Transverse colon (tissue), 4 donors: ENCODE measurements at regions not wholly inside any gene's neighbourhood (a gene's known extent, or its start where the extent isn't known, plus 50 kb on each side); places are given as distances from the start of the nearest gene placed in this dataset.

ENCODE experiments used
- DNase-seq: peaks from one replicate; pipeline ENCODE4 v3.0.0-alpha.2; 2019
- H3K27ac ChIP-seq, 4 donors: fragments of 200-600 bp; sonication (generic); 2 replicates each; pipeline ENCODE4 v1.5.1; 2016 to 2018; ENCODE audit warnings: inconsistent platforms in 4 of 4
- H3K27me3 ChIP-seq: fragments of 200-600 bp; sonication (generic); 2 replicates; pipeline ENCODE4 v1.5.1; 2017; ENCODE audit warnings: inconsistent platforms
- H3K36me3 ChIP-seq, 4 donors: fragments of 200-600 bp; sonication (generic); 2 replicates each; pipeline ENCODE4 v1.5.1; 2017 to 2019; ENCODE audit warnings: inconsistent platforms in 4 of 4
- H3K4me1 ChIP-seq, 4 donors: fragments of 200-600 bp; sonication (generic); 2 replicates each; pipeline ENCODE4 v1.5.1; 2017 to 2020; ENCODE audit warnings: inconsistent platforms in 4 of 4
- H3K4me3 ChIP-seq, 4 donors: fragments of 200-600 bp; sonication (generic); 1 replicate in 1 of 4; 2 replicates in 3 of 4; pipeline versions ENCODE4 v1.5.1 to v1.6.1; 2017 to 2019; ENCODE audit warnings: inconsistent platforms in 4 of 4
- H3K9me3 ChIP-seq, 2 donors: fragments of 200-600 bp; sonication (generic); 2 replicates each; pipeline ENCODE4 v1.5.1; 2017 to 2019; ENCODE audit warnings: inconsistent platforms in 2 of 2
- EP300 ChIP-seq: sonication (generic); formaldehyde crosslinking; IDR thresholded peaks from one replicate; pipeline ENCODE4 v1.6.1; 2017; ENCODE audit warnings: antibody characterized with exemption, low read depth
- POLR2A ChIP-seq: fragments of 450-650 bp; IDR thresholded peaks from one replicate; pipeline ENCODE4 v1.6.1; 2016; ENCODE audit warnings: antibody characterized with exemption, mild to moderate bottlenecking, moderate library complexity
- POLR2AphosphoS5 ChIP-seq, 3 donors: sonication (generic); formaldehyde crosslinking; IDR thresholded peaks; one replicate each; pipeline ENCODE4 v1.6.1; 2016; ENCODE audit warnings: antibody characterized with exemption in 3 of 3
- whole genome bisulfite sequencing, 2 donors: methylation state at CpG; one replicate each; pipeline ENCODE4 v1.1.5; 2018; ENCODE audit warnings: low coverage in 1 of 2; 5-methylcytosine and 5-hydroxymethylcytosine counted together
- in situ Hi-C, 4 donors: fragments of 200-750 bp; cut with MboI; loops; one replicate each; pipeline versions ENCODE4 v1.15.0 to v1.15.1; 2017; ENCODE audit warnings: low sequenced_read_pairs in 3 of 4, low pct_ligation_motif_present in 1 of 4, low pct_unique_long_range_greater_than_20kb in 1 of 4
- intact Hi-C: fragments of 100-400 bp; cut with DNase I; formaldehyde crosslinking; loops from one replicate; pipeline ENCODE4 v1.15.1; 2023; ENCODE audit warnings: low total_unique reads
- TF ChIP-seq, protein P1 (sequence below), 5 experiments: fragments of 200-600 bp in 3 of 5; fragments of 450-650 bp in 2 of 5; sonication (generic) in 3 of 5; IDR thresholded peaks; 1 replicate in 2 of 5; 2 replicates in 3 of 5; pipeline ENCODE4 v1.5.1; 2016 to 2017; ENCODE audit warnings: antibody characterized with exemption in 5 of 5, inconsistent platforms in 3 of 5, mild to moderate bottlenecking in 2 of 5, moderate library complexity in 1 of 5

DNA sequence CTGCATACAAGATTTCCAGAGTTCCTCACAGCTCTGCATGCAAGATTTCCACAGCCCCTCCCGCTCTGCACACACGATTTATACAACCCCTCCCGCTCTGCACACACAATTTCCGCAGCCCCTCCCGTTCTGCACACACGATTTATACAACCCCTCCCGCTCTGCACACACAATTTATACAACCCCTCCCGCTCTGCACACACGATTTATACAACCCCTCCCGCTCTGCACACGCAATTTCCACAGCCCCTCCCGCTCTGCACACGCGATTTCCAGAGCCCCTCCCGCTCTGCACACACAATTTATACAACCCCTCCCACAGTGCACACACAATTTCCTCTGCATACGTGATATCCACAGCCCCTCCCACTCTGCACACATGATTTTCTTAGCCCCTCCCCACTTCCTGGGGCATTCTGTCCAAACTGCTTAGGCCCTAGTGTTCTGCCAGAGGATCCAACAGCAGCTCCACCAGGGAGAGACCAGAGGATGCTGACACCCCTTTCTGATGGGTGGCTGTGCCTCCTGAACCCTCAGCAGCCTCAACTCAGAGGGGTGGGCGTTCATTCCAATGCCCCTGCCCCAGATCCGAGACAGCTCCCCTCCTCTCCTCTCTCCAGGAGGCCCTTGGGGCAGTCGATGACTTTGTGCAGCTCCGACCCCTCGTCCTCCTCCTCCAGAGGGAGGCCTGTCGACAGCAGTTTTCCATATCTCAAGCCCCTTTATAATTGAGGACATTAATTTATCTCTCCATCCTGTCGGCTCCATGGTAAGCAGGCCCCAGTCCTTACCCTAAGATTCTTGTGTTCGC lies 671.7 kb downstream of the BRD1 start:
- Histone ChIP-seq H3K27ac (no peak overlapping the region), H3K9me3 (no peaks in the 10 kb centered on the region), H3K4me1 (no peaks in the 10 kb centered on the region), H3K36me3 (no peaks in the 10 kb centered on the region), H3K4me3 (no peak overlapping the region), H3K27me3 (peaks cover 16% of the 10 kb centered on the region)
- in situ Hi-C loops (no loop called here), intact Hi-C loops (no loop called here)
- DNase-seq: no peak
- TF ChIP-seq POLR2AphosphoS5 (IDR thresholded peaks at IDR 0.05): no peak
- no peak for TF ChIP-seq POLR2A
- no peak for TF ChIP-seq EP300
- TF ChIP-seq, protein P1, sequence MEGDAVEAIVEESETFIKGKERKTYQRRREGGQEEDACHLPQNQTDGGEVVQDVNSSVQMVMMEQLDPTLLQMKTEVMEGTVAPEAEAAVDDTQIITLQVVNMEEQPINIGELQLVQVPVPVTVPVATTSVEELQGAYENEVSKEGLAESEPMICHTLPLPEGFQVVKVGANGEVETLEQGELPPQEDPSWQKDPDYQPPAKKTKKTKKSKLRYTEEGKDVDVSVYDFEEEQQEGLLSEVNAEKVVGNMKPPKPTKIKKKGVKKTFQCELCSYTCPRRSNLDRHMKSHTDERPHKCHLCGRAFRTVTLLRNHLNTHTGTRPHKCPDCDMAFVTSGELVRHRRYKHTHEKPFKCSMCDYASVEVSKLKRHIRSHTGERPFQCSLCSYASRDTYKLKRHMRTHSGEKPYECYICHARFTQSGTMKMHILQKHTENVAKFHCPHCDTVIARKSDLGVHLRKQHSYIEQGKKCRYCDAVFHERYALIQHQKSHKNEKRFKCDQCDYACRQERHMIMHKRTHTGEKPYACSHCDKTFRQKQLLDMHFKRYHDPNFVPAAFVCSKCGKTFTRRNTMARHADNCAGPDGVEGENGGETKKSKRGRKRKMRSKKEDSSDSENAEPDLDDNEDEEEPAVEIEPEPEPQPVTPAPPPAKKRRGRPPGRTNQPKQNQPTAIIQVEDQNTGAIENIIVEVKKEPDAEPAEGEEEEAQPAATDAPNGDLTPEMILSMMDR (IDR thresholded peaks at IDR 0.05): no peak
- 39 to 59% methylated on average over 17 to 24 of the region's 24 CpGs for WGBS, 2 donors

DNA sequence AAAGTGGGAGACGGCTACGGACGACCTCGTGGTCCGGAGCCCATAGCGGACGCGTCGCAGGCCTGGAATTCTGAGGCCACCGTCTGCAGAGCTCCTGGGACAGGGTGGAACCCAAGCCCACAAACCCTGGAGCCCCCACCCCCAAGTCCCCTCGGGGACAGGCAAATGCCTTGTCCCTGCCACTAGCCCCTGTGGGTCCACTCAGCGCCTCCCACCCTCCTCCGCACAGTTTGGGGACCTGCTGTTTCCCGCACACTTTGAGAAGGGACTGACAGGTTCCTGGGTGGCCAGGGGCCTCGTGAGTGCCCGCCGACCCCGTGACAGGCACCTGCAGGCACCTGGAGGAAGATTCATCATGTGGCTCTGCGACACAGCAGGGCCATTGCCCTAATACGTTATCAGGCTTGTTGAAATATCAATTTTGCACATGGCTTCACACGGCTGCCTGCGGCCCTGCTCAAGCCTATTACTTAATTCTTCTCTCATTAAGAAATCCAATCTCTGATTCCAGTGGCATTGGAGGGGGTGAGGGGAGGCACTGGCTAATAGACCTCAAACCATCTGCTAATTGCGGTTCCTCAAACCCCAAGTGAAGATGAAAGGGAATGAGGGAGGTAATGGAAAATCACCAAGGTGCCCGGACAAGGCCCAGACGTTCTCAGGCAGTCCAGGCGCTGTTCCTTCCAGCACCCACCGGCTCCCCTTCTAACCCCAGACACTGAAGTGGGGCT lies 672.5 kb downstream of the BRD1 start:
- Histone ChIP-seq H3K4me3 (no peak overlapping the region), H3K27me3 (peaks cover 16% of the 10 kb centered on the region), H3K9me3 (no peaks in the 10 kb centered on the region), H3K4me1 (no peaks in the 10 kb centered on the region), H3K36me3 (no peaks in the 10 kb centered on the region), H3K27ac (no peak overlapping the region)
- intact Hi-C loops: no loop called here
- TF ChIP-seq EP300 (no peak), POLR2A (no peak), POLR2AphosphoS5 (IDR thresholded peaks at IDR 0.05) (no peak)
- TF ChIP-seq, protein P1 (IDR thresholded peaks at IDR 0.05): no peak
- in situ Hi-C loops: no loop called here
- no peak for DNase-seq
- 50 to 80% methylated on average over 10 to 25 of the region's 27 CpGs for WGBS, 2 donors

DNA sequence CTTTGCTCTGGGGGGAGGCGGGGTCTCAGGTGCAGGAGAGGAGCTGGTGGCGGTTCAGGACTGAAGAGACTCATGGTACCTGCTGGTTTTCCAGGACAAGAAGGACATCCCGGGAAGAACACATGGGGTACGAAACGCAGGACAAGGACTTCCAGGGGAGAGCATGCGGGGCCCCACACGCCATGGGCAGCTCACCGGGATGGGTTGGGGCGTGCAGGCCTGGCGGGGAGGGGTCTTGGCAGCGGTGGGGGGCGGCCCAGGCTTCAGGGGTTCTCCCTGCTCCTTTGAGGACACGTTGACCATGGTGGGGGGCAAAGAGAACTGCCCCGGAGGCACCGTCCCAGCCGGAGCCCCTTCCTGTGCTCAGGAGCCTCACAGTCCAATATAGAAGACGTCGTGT lies 673.2 kb downstream of the BRD1 start:
- TF ChIP-seq, protein P1 (IDR thresholded peaks at IDR 0.05): no peak
- TF ChIP-seq POLR2A: no peak
- no peak for TF ChIP-seq EP300
- no peak for TF ChIP-seq POLR2AphosphoS5 (IDR thresholded peaks at IDR 0.05)
- intact Hi-C loops (no loop called here), in situ Hi-C loops (no loop called here)
- Histone ChIP-seq H3K9me3 (no peaks in the 10 kb centered on the region), H3K27ac (no peak overlapping the region), H3K4me3 (no peak overlapping the region), H3K27me3 (peaks cover 12% of the 10 kb centered on the region), H3K4me1 (no peaks in the 10 kb centered on the region), H3K36me3 (no peaks in the 10 kb centered on the region)
- no peak for DNase-seq
- 60 to 66% methylated on average over 8 to 18 of the region's 18 CpGs for WGBS, 2 donors

DNA sequence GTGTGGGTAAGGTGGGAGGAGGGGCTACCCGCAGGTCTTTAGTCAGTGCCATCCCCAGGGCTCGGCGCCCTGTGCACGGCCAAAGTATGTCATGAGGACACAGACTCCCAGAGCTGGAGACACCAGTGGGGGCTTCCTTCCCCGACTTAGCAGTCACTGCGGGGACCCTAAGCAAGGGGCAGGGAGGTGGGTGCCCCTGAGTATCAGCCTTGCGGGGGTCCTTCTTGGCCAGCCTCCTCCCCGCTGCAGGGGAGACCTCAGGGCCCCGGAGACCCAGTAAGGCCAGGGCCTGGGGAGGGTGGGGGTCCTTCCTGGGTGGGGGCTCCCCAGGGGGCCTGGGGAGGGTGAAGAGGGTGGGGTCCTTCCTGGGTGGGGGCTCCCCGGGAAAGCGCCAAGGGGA lies 673.8 kb downstream of the BRD1 start:
- 79% methylated on average over 10 of the region's 11 CpGs; no CpG with 5 or more reads in 1 of the 2 donors for WGBS, 2 donors
- TF ChIP-seq EP300 (no peak), POLR2AphosphoS5 (IDR thresholded peaks at IDR 0.05) (no peak), POLR2A (no peak)
- TF ChIP-seq, protein P1 (IDR thresholded peaks at IDR 0.05): no peak
- no peak overlapping the region for H3K27ac ChIP-seq
- intact Hi-C loops: no loop called here
- H3K4me3 ChIP-seq: no peak overlapping the region
- H3K36me3 ChIP-seq: no peaks in the 10 kb centered on the region
- H3K27me3 ChIP-seq: peaks cover 7% of the 10 kb centered on the region
- DNase-seq: no peak
- in situ Hi-C loops: no loop called here
- H3K4me1 ChIP-seq: no peaks in the 10 kb centered on the region
- no peaks in the 10 kb centered on the region for H3K9me3 ChIP-seq
